MM.1S (cell line): ENCODE measurements at regions not wholly inside any gene's neighbourhood (a gene's known extent, or its start where the extent isn't known, plus 50 kb on each side); places are given as distances from the start of the nearest gene placed in this dataset.

Experiments
- CTCF ChIP-seq: fragments of 300-600 bp; sonication (generic); IDR thresholded peaks from 2 replicates; pipeline ENCODE4 v1.5.1; 2016; ENCODE audit warnings: antibody characterized with exemption, low read length, mixed read lengths
- EZH2 ChIP-seq: fragments of 300-600 bp; sonication (generic); optimal IDR thresholded peaks from 2 replicates; pipeline ENCODE3; 2017; ENCODE audit warnings: low read depth, mild to moderate bottlenecking, antibody characterized with exemption, low read length, mixed read lengths
- EZH2phosphoT487 ChIP-seq: fragments of 300-600 bp; sonication (generic); IDR thresholded peaks from 2 replicates; pipeline ENCODE4 v1.6.1; 2018; ENCODE audit warnings: antibody characterized with exemption, low read length

GRCh38 chr9:653421-653820 is 188.1 kb upstream of the DMRT1 start:
- TF ChIP-seq EZH2 (no peak), CTCF (no peak), EZH2phosphoT487 (no peak)
